Amniotic stem cell (primary cell): ENCODE measurements at regions not wholly inside any gene's neighbourhood (a gene's known extent, or its start where the extent isn't known, plus 50 kb on each side); places are given as distances from the start of the nearest gene placed in this dataset.
"Not testable (repeated sequence)": the region's sequence is repeated elsewhere in the genome, so short reads cannot be mapped to it uniquely, and the experiment has no call there.

Experiments
- DNase-seq: peaks from one replicate; lab custom pipeline; 2025; lab: John Stamatoyannopoulos, UW

GRCh38 chr4:17010426-17011087 lies 112.1 kb upstream of the LDB2 start:
- DNase-seq, result no peak

DNA sequence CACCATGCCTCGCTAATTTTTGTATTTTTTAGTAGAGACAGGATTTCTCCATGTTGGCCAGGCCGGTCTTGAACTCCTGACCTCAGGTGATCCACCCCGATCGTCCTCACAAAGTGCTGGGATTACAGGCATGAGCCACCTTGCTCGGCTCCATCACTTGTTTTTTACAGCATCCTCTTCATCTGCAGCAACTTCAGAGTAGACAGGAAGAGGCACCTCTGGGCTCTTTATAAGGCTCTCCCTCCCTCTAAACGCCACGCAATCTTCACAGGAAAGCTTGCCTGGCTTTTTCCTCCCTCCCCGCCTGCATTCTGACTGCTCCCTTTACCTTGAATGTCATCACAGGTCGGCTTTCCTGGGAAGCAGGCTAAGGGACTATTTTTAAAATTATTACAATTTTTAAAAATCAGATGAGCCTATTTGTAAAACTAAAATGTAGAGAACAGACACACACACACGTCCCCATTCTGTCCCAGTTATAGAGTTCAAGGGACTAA lies 111.5 kb upstream of the LDB2 start:
- no peak for DNase-seq

DNA sequence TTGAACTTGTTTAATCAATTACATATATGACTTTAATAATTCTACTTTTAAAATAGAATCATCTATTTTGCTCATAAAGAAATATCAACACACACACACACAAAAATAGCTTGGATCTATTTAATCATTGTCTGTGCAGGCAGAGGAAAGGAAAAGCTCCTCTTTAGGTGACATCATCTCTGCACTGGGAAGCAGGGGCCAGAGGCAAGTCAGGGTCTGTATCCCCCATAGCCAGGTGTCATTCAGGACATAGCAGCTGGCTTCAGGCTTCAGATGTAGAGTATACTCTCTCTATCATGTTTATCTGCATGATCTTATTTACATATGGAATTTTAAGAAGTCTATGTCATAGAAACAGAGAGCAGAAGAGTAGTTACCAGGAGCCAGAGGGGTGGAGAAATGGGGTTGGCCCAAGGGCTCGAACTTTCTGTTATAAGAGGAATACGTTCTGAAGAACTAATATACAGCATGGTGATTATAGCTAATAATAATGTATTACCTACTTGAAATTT lies 110.4 kb upstream of the LDB2 start:
- DNase-seq, result no peak

DNA sequence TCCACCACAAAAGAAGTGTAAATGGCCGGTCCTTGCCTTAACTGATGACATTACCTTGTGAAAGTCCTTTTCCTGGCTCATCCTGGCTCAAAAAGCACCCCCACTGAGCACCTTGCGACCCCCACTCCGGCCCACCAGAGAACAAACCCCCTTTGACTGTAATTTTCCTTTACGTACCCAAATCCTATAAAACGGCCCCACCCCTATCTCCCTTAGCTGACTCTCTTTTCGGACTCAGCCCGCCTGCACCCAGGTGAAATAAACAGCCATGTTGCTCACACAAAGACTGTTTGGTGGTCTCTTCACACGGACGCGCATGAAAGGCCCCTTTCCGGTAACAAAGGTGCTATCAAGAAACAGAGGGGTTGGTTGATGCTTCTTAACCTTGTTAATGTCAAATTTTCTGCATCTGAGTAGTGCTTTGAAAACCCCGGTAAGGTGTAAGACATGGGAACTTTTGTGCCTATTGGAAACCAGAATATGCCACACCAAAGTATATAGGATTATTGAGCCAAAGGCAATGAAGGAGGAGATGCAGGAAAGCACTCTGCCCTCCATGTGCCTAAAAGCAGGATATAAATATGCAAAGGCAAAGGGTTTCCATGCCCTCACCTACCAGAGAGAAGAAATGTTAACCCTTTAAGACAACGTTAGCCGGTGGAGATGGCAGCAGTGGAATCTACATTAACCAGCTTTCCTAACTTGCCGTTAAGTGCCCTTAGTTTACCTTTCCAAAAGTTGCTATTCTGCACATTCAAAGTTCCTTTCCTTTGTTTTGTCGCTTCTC lies 105.4 kb upstream of the LDB2 start:
- DNase-seq, result not testable (repeated sequence)

DNA sequence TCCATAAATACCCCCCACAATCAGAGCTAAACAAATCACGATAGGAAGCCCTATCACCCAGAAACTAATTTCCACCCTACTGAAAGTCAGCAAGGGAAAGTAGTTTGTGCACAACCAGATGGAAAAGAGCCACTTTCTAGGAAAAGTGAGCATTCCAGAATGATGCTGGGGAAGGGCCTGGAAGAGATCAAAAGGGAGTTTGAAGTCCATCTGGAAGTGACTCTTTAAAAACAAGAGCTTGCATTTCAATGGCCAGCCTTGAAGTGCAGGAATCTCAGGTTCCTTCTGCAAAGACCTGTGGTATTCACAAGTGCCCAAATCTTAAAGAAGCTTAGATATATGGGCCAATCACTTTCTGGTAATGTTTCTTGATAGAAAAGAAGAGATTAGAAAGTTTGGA lies 97.0 kb upstream of the LDB2 start:
- no peak for DNase-seq

DNA sequence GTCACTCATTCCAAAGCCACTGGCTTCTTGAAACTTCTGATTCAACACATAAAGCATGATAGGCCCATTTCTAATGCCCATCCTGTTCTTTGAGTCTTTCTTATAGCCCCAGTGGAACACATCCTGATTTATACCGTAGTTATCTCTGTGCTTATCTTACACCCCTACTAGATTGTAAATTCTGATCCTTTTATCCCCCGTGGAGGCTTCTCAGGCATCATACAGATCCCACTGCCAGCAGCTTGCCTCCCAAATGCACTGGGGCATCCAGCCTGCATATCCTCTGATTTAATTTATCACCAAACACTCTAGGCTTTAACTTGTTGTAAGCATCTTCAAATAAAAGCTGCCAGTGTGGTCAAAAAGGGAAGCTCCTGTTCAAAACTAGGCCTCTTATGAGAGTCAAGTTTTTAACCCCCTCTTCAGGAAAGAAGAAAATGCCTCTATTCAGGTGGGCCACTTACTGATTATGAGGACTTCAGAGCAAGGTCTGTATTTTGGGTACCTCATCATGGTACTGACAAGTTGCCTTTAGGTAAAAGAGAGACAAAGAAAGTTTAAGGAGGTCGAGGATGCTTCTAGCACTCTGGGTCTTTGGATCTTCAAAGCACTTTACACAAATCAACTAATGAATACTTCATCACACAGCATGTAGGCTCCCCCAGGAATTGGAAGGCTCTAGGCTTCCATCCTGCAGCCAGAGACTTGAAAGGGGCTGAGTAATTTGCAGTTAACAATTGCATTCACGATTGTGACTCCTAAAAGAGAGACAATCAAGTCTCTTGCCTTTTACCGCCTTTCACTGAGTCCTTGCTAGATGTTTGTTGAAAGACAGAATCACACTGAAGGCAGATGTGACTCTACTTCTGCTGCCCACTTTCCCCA lies 95.8 kb upstream of the LDB2 start:
- DNase-seq, result no peak

DNA sequence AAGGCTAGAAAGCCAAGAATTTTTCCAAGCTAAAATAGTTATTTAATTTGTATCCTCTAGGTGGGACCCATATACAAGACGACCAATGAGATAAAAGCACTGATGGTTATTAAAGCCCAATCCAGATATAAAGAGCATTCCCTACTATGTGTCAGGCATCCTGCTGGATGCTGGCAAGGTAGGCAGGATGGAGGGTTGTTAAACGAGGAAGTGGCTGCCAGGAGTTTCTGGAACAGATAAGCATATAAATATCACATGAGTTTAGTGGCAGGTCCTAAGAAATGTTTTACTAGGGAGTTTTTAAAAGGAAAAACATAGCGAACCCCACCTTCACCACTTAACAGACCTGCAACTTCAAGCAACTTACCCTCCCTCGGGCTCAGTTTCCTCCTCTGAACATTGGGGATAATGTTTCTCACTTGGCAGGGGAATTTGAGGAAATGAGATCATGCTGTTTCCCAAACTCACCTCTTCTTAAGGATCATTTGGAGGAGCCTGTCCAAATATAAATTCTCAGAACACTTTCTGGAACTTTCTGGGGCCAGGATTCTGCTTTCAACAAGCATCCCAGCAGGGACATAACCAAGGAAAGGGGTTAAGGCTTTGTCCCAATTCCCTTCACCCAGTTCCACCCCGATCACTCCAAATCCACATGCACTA lies 94.3 kb upstream of the LDB2 start:
- no peak for DNase-seq

- DNase-seq, result no peak
These were observed 93.0 kb upstream of the LDB2 start for GRCh38 chr4:16991450-16991849.

DNA sequence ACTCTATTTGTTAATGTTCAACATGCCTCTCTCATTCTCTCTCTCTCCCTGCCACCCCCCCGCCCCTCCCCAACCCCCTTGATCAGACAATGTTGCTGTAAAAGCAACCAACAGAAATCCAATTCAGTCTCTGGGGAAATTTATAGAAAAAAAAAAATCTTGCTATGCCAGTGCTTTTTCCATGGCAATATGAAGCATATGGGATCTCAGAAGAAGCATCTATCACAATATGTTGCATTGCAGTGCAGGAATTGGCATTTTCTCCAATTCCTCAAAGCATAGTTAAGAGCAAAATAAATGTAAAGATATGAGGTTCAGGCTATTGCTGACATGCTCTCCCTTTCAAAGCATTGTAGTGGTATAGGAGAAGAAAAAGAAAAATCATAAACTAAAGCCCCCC lies 90.9 kb upstream of the LDB2 start:
- no peak for DNase-seq

- DNase-seq, result no peak
These were observed 90.4 kb upstream of the LDB2 start for GRCh38 chr4:16988814-16989213.

GRCh38 chr4:16977081-16977480 lies 78.6 kb upstream of the LDB2 start:
- DNase-seq, result no peak

- no peak for DNase-seq
These were observed 71.3 kb upstream of the LDB2 start for GRCh38 chr4:16969696-16970135.

GRCh38 chr4:16967722-16968121 lies 69.3 kb upstream of the LDB2 start:
- peak; percentile 7 for DNase-seq

DNA sequence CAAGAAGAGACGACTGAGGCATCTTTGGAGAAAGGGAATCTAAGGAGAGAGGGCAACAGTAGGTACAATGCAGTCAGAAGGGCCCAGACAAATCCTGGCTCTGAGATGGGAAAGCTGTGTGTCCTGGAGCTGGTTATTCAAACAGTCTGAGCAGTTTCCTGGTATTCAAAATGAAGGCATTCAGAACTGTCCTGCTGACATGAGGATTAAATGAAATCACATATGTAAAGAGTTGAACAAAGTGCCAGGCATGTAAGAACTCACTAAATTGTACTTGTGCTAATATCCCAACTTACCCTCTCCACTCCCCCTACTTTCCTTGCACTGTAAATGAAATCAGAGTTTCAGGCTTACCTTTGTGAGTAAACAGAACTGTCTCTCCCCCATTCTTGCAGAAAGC lies 60.9 kb upstream of the LDB2 start:
- no peak for DNase-seq

DNA sequence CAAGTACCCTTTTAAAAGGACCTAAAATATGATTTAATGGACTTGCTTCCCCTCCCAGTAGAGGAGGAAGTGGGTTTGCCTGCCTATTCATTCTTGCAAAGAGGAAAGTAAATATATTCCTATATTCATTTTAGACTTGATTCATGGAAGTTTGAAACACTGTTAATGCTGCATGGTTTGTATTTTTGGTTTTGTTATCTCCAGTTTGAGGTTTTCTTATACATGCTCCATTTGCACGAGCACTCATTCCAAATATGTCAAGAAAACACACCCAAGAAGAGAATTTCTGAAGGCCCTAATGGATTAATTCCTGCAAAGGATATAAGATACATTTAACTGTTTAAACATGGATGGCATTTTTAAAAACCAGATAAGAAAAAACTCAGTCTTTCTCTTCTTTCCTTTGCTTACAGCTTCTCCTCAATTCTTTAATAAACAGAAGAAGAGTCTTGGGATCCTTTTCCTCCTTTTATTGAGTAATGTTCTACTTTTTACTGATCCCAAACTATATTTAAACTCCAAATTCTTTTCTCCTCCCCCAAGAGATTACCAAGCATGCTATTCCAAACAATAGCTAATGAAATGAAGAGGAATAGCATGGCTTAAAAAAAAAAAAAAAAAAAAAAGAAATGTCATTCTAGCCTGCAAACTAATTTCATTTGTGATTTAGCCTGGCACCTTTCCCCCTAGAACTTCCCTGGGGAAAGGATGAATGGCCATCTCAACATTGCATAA lies 54.6 kb upstream of the LDB2 start:
- DNase-seq, result no peak

DNA sequence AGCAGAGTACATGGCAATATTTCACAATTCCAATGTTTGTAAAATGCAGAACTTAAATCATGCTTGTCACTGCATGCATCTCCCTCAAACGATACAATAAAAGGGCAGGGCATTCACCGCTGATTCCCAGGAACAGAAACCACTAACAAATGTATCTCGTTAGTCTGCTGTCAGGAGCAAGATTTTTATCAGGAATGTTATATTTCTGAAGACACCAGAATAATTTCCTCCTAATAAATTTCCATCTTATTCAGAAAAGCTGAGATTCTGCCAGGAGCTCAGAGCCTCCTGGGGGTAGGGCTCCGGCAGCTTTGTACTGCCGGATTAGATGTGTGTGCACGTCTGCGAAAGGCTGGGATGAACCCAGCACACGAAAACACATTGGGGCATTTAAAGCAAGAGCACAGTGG lies 54.0 kb upstream of the LDB2 start:
- no peak for DNase-seq
